ENCODE measurements at regions not wholly inside any gene's neighbourhood (a gene's known extent, or its start where the extent isn't known, plus 50 kb on each side); places are given as distances from the start of the nearest gene placed in this dataset.

DNA sequence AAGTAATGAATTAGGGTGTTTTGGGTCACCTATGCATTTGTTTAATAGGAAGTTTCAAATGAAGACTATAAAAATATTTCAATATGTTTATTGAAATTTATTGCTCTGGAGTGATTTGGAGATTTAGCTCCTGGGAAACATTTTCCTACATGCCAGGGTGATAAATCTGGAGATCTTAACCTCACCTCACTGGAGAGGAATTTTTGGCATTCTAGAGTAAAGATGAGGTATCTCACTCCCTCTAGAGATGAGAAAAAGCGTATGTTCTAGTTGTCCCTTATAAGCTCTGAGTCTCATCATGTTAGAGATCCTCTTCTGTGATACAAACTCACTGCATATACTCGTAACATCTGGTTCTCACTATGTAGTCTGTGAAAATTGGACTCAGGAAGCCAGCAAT is 219.0 kb downstream of the KLHL4 start:
- H3K9me3 Mint-ChIP-seq (ENCODE audit: insufficient read depth): peaks cover 2% of the 10 kb centered on the region
- intact Hi-C loops (cut with micrococcal nuclease): no loop called here
- Histone ChIP-seq H3K27me3 (replicated peaks in 1 of 4; ENCODE audit: control extremely low read depth in 1 of 4, control insufficient read depth in 3 of 4, insufficient read depth in 4 of 4, low read length in 3 of 4) (no peaks in the 10 kb centered on the region), H3K9ac (ENCODE audit: low read length) (no peak overlapping the region), H3K9me3 (ENCODE audit: control extremely low read depth in 1 of 3, control insufficient read depth in 2 of 3, insufficient read depth in 1 of 3, low read length in 2 of 3) (no peaks in the 10 kb centered on the region), H3K4me1 (ENCODE audit: control insufficient read depth in 2 of 2, insufficient read depth in 2 of 2, low read length in 2 of 2) (no peaks in the 10 kb centered on the region), H3K4me3 (ENCODE audit: control extremely low read depth in 1 of 5, extremely low read depth in 1 of 5, insufficient read depth in 1 of 5, low read depth in 2 of 5, low read length in 4 of 5) (no peak overlapping the region), H3K27ac (ENCODE audit: low read length in 2 of 2) (no peak overlapping the region), H2AFZ (ENCODE audit: insufficient read depth, low read depth, low read length, poor library complexity, severe bottlenecking) (no peak overlapping the region), H4K20me1 (ENCODE audit: control insufficient read depth, insufficient read depth, low read length, poor library complexity, severe bottlenecking) (no peaks in the 10 kb centered on the region), H3K4me2 (replicated peaks; ENCODE audit: low read depth, low read length, poor library complexity, severe bottlenecking) (no peak overlapping the region), H3K36me3 (replicated peaks in 1 of 2; ENCODE audit: control extremely low read depth in 1 of 2, control insufficient read depth in 1 of 2, extremely low read depth in 1 of 2, insufficient read depth in 2 of 2, low read length in 1 of 2) (no peaks in the 10 kb centered on the region), H3K79me2 (ENCODE audit: control insufficient read depth, insufficient read depth, low read length) (no peaks in the 10 kb centered on the region)
- H3K4me3 Mint-ChIP-seq: no peak overlapping the region
- H3K27ac Mint-ChIP-seq: no peak overlapping the region
- no peak for DNase-seq
- whole genome bisulfite sequencing (ENCODE audit: insufficient coverage): no CpG with 5 or more reads among the region's 2 CpGs
- ChIA-PET POLR2A (no interaction called here), CTCF (no interaction called here)
- no peak for ATAC-seq (ENCODE audit: low read depth)
- no peaks in the 10 kb centered on the region for H3K4me1 Mint-ChIP-seq
- TF ChIP-seq EZH2 (IDR thresholded peaks at IDR 0.05; ENCODE audit: borderline replicate concordance, insufficient read depth, low read depth, low read length, poor library complexity, severe bottlenecking): no peak
- TF ChIP-seq, protein P1, sequence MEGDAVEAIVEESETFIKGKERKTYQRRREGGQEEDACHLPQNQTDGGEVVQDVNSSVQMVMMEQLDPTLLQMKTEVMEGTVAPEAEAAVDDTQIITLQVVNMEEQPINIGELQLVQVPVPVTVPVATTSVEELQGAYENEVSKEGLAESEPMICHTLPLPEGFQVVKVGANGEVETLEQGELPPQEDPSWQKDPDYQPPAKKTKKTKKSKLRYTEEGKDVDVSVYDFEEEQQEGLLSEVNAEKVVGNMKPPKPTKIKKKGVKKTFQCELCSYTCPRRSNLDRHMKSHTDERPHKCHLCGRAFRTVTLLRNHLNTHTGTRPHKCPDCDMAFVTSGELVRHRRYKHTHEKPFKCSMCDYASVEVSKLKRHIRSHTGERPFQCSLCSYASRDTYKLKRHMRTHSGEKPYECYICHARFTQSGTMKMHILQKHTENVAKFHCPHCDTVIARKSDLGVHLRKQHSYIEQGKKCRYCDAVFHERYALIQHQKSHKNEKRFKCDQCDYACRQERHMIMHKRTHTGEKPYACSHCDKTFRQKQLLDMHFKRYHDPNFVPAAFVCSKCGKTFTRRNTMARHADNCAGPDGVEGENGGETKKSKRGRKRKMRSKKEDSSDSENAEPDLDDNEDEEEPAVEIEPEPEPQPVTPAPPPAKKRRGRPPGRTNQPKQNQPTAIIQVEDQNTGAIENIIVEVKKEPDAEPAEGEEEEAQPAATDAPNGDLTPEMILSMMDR (IDR thresholded peaks at IDR 0.05): no peak
- no peaks in the 10 kb centered on the region for H3K27me3 Mint-ChIP-seq

GRCh38 chrX:87744391-87744790 is 226.8 kb downstream of the KLHL4 start:
- intact Hi-C loops (cut with micrococcal nuclease): no loop called here
- no peak overlapping the region for H3K27ac Mint-ChIP-seq
- WGBS (ENCODE audit: insufficient coverage): no CpG with 5 or more reads among the region's 1 CpG

More at GRCh38 chrX:87744391-87744790, 226.8 kb downstream of the KLHL4 start:
- ChIA-PET CTCF (no interaction called here), POLR2A (no interaction called here)
- Histone ChIP-seq H3K79me2 (ENCODE audit: control insufficient read depth, insufficient read depth, low read length) (no peaks in the 10 kb centered on the region), H3K4me1 (ENCODE audit: control insufficient read depth in 2 of 2, insufficient read depth in 2 of 2, low read length in 2 of 2) (no peaks in the 10 kb centered on the region), H2AFZ (ENCODE audit: insufficient read depth, low read depth, low read length, poor library complexity, severe bottlenecking) (no peak overlapping the region), H3K36me3 (replicated peaks in 1 of 2; ENCODE audit: control extremely low read depth in 1 of 2, control insufficient read depth in 1 of 2, extremely low read depth in 1 of 2, insufficient read depth in 2 of 2, low read length in 1 of 2) (no peaks in the 10 kb centered on the region), H3K4me3 (ENCODE audit: control extremely low read depth in 1 of 5, extremely low read depth in 1 of 5, insufficient read depth in 1 of 5, low read depth in 2 of 5, low read length in 4 of 5) (no peak overlapping the region), H3K27ac (ENCODE audit: low read length in 2 of 2) (no peak overlapping the region), H3K4me2 (replicated peaks; ENCODE audit: low read depth, low read length, poor library complexity, severe bottlenecking) (no peak overlapping the region), H3K27me3 (replicated peaks in 1 of 4; ENCODE audit: control extremely low read depth in 1 of 4, control insufficient read depth in 3 of 4, insufficient read depth in 4 of 4, low read length in 3 of 4) (no peaks in the 10 kb centered on the region), H3K9ac (ENCODE audit: low read length) (no peak overlapping the region), H3K9me3 (ENCODE audit: control extremely low read depth in 1 of 3, control insufficient read depth in 2 of 3, insufficient read depth in 1 of 3, low read length in 2 of 3) (no peaks in the 10 kb centered on the region), H4K20me1 (ENCODE audit: control insufficient read depth, insufficient read depth, low read length, poor library complexity, severe bottlenecking) (no peaks in the 10 kb centered on the region)
- DNase-seq: no peak
- no peaks in the 10 kb centered on the region for H3K9me3 Mint-ChIP-seq (ENCODE audit: insufficient read depth)
- H3K4me3 Mint-ChIP-seq: no peak overlapping the region
- no peaks in the 10 kb centered on the region for H3K27me3 Mint-ChIP-seq
- H3K4me1 Mint-ChIP-seq: no peaks in the 10 kb centered on the region
- ATAC-seq (ENCODE audit: low read depth): no peak
- TF ChIP-seq EZH2 (IDR thresholded peaks at IDR 0.05; ENCODE audit: borderline replicate concordance, insufficient read depth, low read depth, low read length, poor library complexity, severe bottlenecking): no peak
- TF ChIP-seq, protein P1 (IDR thresholded peaks at IDR 0.05): no peak
